Cardiac fibroblast (primary cell): ENCODE measurements at regions not wholly inside any gene's neighbourhood (a gene's known extent, or its start where the extent isn't known, plus 50 kb on each side); places are given as distances from the start of the nearest gene placed in this dataset.

ENCODE experiments used
- DNase-seq, 2 donors: peaks; one replicate each; pipeline versions ENCODE4 v3.0.0 to v3.0.0-alpha.2; 2010; ENCODE audit warnings: low read depth in 2 of 2
- H3K4me3 ChIP-seq, 2 donors: replicated peaks in 1 of 2; 1 replicate in 1 of 2; 2 replicates in 1 of 2; pipeline ENCODE4 v1.5.1; 2011; ENCODE audit warnings: low read depth in 2 of 2, low read length in 2 of 2, mild to moderate bottlenecking in 2 of 2, moderate library complexity in 1 of 2
- CTCF ChIP-seq: IDR thresholded peaks from one replicate; pipeline ENCODE4 v1.5.1; 2011; ENCODE audit warnings: low read depth, mild to moderate bottlenecking, low read length, inconsistent platforms

- no peak overlapping the region for H3K4me3 ChIP-seq
- no peak for DNase-seq
- TF ChIP-seq CTCF, result no peak
Measured at GRCh38 chr12:91267039-91267438, 84.4 kb upstream of the DCN start.

- TF ChIP-seq CTCF, result no peak
- peak in 1 of 2 donors; percentile 27 for DNase-seq
- H3K4me3 ChIP-seq, result no peak overlapping the region
Measured at GRCh38 chr12:91264178-91264577, 81.6 kb upstream of the DCN start.

GRCh38 chr12:91261820-91262676 is 79.4 kb upstream of the DCN start:
- DNase-seq, result no peak
- no peak for TF ChIP-seq CTCF
- no peak overlapping the region for H3K4me3 ChIP-seq

GRCh38 chr12:91256411-91256810 is 73.8 kb upstream of the DCN start:
- H3K4me3 ChIP-seq, result no peak overlapping the region
- no peak for TF ChIP-seq CTCF
- no peak for DNase-seq

- DNase-seq, result no peak
- no peak overlapping the region for H3K4me3 ChIP-seq
- no peak for TF ChIP-seq CTCF
Measured at GRCh38 chr12:91252341-91252740, 69.7 kb upstream of the DCN start.

- no peak overlapping the region for H3K4me3 ChIP-seq
- TF ChIP-seq CTCF, result no peak
- peak; percentile 52 to 64 for DNase-seq
Measured at GRCh38 chr12:91250273-91250665, 67.7 kb upstream of the DCN start.
